AG09319 (cell line): ENCODE measurements at regions not wholly inside any gene's neighbourhood (a gene's known extent, or its start where the extent isn't known, plus 50 kb on each side); places are given as distances from the start of the nearest gene placed in this dataset.

Experiments used
- DNase-seq: peaks from one replicate; pipeline ENCODE4 v3.0.0-alpha.2; 2010; ENCODE audit warnings: low read depth; ENCODE audit errors: extremely low read depth
- TF ChIP-seq, protein P1 (sequence below): IDR thresholded peaks from 2 replicates; pipeline ENCODE4 v1.5.1; 2011; ENCODE audit warnings: low read depth, mild to moderate bottlenecking, inconsistent platforms, low read length, moderate library complexity

DNA sequence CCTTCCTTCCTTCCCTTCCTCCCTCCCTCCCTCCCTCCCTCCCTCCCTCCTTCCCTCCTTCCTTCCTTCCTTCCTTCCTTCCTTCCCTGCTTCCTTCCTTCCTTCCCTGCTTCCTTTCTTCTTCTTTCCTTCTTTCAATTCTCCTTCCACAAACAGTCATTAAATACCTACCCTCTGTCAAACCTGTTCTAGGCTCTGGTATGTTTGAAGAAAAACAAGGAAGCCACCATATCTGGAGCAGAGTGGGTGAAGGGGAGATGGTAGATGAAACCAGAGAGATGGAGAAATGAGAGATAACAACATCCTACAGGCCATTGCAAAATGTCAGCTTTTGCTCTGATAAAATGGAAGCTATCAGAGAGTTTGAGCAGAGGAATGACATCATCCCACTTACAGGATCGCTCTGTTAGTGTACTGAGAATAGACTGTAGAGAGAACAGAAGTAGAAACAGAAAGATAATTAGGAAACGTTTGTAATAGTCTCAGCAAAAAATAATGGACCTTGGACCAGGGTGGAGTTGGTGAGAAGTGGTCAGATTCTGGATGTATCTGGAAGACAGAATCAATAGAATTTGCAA lies 334.0 kb downstream of the STIM2 start:
- TF ChIP-seq, protein P1, sequence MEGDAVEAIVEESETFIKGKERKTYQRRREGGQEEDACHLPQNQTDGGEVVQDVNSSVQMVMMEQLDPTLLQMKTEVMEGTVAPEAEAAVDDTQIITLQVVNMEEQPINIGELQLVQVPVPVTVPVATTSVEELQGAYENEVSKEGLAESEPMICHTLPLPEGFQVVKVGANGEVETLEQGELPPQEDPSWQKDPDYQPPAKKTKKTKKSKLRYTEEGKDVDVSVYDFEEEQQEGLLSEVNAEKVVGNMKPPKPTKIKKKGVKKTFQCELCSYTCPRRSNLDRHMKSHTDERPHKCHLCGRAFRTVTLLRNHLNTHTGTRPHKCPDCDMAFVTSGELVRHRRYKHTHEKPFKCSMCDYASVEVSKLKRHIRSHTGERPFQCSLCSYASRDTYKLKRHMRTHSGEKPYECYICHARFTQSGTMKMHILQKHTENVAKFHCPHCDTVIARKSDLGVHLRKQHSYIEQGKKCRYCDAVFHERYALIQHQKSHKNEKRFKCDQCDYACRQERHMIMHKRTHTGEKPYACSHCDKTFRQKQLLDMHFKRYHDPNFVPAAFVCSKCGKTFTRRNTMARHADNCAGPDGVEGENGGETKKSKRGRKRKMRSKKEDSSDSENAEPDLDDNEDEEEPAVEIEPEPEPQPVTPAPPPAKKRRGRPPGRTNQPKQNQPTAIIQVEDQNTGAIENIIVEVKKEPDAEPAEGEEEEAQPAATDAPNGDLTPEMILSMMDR, result no peak
- no peak for DNase-seq

GRCh38 chr4:27198246-27198645 lies 337.6 kb downstream of the STIM2 start:
- TF ChIP-seq, protein P1, result no peak
- no peak for DNase-seq

DNA sequence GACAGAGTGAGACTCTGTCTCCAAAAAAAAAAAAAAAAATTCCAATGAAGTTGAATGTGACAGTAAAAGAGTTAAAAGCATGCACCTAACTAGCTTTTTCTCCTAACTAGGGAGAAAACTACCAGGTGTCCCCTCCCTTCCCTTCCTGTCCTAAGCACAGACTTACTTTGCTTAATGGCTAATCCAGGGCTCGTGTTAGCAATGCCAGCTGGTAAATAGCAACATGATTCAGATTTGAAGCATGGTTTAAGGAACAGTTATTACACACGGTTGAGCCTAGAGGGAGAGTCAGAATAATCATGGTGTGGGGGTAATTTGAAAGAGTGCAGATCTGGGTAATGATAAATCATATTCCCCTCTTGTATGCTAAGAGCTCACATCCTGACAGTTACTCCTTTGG lies 338.3 kb downstream of the STIM2 start:
- DNase-seq, result no peak
- TF ChIP-seq, protein P1, result no peak

GRCh38 chr4:27206009-27206408 lies 345.4 kb downstream of the STIM2 start:
- no peak for DNase-seq

DNA sequence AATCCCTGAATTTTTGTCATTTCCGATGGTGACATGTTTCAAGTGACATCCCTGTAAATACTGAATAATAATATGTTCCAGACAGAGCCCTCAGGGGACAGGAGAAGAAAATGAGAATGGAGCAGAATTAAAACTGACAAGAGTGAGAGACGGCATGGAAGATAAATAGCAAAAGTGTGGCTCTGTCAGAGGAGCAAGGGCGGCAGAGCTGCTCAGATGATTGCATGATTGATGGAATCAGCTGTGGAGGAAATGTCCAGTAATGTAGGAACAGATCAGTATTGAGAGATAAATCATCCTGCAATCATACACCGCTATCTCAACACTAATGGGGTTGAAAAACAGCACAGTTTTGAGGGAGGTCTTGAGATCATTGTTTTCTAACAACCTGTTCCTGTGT lies 350.3 kb downstream of the STIM2 start:
- TF ChIP-seq, protein P1, result no peak
- no peak for DNase-seq

More at GRCh38 chr4:27206009-27206408, 345.4 kb downstream of the STIM2 start:
- TF ChIP-seq, protein P1, result no peak

DNA sequence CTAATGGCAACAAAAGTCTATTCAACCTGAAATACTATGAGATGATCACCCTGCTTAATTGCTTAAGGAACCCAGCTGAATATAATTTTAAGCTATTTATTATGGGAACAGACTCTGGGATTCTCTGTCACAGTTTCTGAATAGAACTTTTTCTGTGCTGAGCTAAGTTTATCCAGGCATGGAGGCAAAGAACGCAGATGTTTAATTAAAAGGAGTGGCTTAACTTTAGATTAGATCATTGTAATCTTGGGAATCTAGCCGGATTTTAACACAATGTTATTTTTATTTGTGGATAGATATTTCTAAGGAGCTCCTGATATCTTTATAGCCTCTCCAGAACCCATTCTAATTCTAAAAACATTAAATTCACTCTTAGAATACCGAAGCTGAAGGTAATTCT lies 353.4 kb downstream of the STIM2 start:
- TF ChIP-seq, protein P1, result no peak
- DNase-seq, result no peak

DNA sequence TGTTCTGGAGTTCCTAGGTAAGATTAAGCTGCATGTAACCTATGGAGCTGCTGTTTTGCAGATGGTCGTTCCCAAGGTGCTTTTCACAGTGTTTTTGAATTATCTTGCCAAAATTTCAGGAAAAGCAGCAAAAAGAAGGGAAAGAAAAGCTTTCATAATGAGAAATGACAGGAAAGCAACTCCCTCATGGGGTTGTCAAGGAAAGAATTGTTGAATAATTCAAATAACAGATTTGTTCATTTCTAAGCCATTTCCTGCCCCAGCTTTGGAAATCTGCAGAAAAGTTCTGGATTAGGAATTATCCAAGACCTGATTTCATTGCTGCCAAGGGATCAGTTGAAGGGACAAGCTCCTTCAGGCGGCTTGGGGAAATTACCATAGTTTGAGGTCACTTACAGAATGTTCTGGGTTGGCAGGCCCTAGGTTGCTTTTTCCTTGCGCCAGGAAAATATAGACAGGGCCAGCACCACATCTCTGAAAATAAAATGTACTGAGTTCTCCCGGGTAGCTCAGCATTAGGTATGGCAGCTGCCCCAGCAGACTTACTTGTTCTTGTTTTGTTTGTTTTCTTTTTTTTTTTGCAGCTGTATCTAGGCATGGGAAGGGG lies 354.7 kb downstream of the STIM2 start:
- DNase-seq, result no peak

More for the DNA sequence above, 354.7 kb downstream of the STIM2 start:
- TF ChIP-seq, protein P1, result no peak
